ENCODE measurements at regions not wholly inside any gene's neighbourhood (a gene's known extent, or its start where the extent isn't known, plus 50 kb on each side); places are given as distances from the start of the nearest gene placed in this dataset.
"Not testable (repeated sequence)": the region's sequence is repeated elsewhere in the genome, so short reads cannot be mapped to it uniquely, and the experiment has no call there.

GRCh38 chr4:116005037-116005805, 891.8 kb upstream of the NDST4 start:
- peak; percentile 43 for DNase-seq

- DNase-seq = no peak
Observed at GRCh38 chr4:116001291-116001690, 887.9 kb upstream of the NDST4 start.

- no peak for DNase-seq
Observed at GRCh38 chr4:115986573-115986972, 873.2 kb upstream of the NDST4 start.

- not testable (repeated sequence) for DNase-seq
Observed at GRCh38 chr4:115975421-115976001, 862.1 kb upstream of the NDST4 start.

GRCh38 chr4:115973768-115974167, 860.3 kb upstream of the NDST4 start:
- no peak for DNase-seq

GRCh38 chr4:115972967-115973366, 859.5 kb upstream of the NDST4 start:
- no peak for DNase-seq

- DNase-seq = no peak
Observed at GRCh38 chr4:115970859-115971258, 857.4 kb upstream of the NDST4 start.

- DNase-seq = no peak
Observed at GRCh38 chr4:115969756-115970155, 856.3 kb upstream of the NDST4 start.

GRCh38 chr4:115965588-115965987, 852.2 kb upstream of the NDST4 start:
- DNase-seq = no peak

GRCh38 chr4:115956054-115956796, 842.8 kb upstream of the NDST4 start:
- not testable (repeated sequence) for DNase-seq

GRCh38 chr4:115950806-115951205, 837.4 kb upstream of the NDST4 start:
- no peak for DNase-seq

- not testable (repeated sequence) for DNase-seq
Observed at GRCh38 chr4:115949974-115950743, 836.7 kb upstream of the NDST4 start.

GRCh38 chr4:115945026-115945425, 831.6 kb upstream of the NDST4 start:
- DNase-seq = no peak

- no peak for DNase-seq
Observed at GRCh38 chr4:115944146-115944905, 830.9 kb upstream of the NDST4 start.

- DNase-seq = no peak
Observed at GRCh38 chr4:115938764-115939443, 825.5 kb upstream of the NDST4 start.

GRCh38 chr4:115929373-115929772, 816.0 kb upstream of the NDST4 start:
- no peak for DNase-seq

GRCh38 chr4:115927382-115927781, 814.0 kb upstream of the NDST4 start:
- no peak for DNase-seq

GRCh38 chr4:115923152-115923551, 809.7 kb upstream of the NDST4 start:
- no peak for DNase-seq

- no peak for DNase-seq
Observed at GRCh38 chr4:115920637-115921036, 807.2 kb upstream of the NDST4 start.

GRCh38 chr4:115918149-115918548, 804.7 kb upstream of the NDST4 start:
- DNase-seq = no peak

GRCh38 chr4:115906428-115906827, 793.0 kb upstream of the NDST4 start:
- no peak for DNase-seq

GRCh38 chr4:115883847-115884246, 770.4 kb upstream of the NDST4 start:
- DNase-seq = no peak
